NCI-H2196 (cell line): ENCODE measurements at regions not wholly inside any gene's neighbourhood (a gene's known extent, or its start where the extent isn't known, plus 50 kb on each side); places are given as distances from the start of the nearest gene placed in this dataset.

Source experiments
- DNase-seq: peaks from one replicate; lab custom pipeline; 2025; ENCODE audit not compliant: unreplicated experiment; lab: John Stamatoyannopoulos, UW

DNA sequence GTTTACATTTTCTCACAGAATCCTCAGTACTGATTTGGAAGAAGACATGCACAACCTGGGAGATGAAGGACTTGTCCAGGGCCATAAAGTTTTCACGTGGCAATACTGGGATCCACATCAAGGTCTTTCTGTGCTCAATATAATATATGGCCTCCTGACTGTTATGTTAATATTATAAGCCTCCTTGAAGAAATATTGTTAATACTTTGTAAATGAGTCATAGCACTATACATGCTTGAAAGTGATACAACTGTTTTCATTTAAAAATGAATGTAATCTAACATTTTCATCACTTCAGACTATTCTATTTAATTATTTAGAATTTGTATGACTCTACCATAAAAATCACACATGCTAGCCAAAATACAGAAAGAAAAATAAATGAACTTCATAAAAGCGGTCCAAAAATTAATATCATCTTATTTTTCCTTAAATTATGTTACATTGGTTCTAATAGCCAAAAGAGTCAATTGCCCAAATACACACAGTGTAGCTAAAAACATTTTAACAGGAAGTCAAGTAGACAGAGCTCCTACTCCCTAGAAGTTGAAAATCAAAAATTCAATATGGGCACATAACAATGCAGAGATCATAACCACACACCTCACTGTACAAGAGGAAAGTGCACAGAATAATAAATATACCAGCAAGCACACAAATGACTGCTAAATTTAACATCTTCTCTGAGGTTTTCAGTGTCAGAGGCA, 188.0 kb upstream of the HDDC2 start:
- no peak for DNase-seq

DNA sequence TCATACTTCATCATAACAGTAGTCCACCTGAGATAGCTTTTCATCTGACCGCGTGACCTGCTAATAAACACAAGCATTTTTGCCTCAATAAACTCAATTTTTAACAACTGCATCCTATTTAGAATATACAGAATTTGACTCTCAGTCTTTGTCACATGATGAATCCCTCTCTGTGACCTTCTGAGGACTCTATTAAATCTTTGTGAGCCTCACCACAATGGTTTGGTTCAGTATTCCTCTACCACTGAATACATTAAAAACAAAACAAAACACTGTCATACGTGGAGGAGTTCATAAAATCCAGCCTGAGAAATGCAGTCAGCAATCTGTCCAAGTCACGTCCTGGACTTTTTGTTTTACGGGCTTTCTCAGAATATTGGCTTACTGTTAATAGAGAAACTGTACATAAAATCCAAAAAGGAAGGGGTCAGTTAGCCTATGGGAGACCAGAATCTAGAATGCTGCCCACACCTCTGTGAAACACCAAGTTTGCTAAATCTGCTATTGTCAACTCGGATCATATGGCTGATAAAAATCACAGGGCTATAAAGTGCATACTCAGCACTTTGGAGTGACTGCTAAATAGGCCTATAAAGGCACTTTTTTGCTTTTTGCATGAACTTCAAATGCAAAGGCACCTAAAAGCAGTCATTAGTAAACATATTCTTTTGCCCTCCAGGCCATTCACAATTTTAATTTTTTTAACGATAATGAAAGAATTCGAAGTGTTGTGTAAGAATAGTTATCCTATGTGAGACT, 190.3 kb upstream of the HDDC2 start:
- DNase-seq = no peak

GRCh38 chr6:125498606-125499005, 196.8 kb upstream of the HDDC2 start:
- no peak for DNase-seq

DNA sequence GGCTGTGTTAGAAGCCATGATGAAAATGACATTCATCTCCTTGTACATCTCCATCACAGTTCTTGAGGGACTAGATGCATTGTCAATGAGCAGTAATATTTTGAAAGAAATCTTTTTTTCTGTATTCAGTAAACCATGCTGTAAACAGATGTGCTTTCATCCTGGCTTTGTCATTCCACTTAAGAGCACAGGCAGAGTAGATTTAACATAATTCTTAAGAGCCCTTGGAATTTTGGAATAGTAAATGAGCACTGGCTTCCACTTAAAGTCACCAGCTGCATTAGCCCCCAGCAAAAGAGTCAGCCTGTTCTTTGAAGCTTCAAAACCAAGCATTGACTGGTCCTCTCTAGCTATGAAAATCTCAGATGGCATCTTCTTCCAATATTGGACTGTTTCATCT, 197.8 kb upstream of the HDDC2 start:
- no peak for DNase-seq

GRCh38 chr6:125503181-125503580, 201.4 kb upstream of the HDDC2 start:
- DNase-seq = no peak

DNA sequence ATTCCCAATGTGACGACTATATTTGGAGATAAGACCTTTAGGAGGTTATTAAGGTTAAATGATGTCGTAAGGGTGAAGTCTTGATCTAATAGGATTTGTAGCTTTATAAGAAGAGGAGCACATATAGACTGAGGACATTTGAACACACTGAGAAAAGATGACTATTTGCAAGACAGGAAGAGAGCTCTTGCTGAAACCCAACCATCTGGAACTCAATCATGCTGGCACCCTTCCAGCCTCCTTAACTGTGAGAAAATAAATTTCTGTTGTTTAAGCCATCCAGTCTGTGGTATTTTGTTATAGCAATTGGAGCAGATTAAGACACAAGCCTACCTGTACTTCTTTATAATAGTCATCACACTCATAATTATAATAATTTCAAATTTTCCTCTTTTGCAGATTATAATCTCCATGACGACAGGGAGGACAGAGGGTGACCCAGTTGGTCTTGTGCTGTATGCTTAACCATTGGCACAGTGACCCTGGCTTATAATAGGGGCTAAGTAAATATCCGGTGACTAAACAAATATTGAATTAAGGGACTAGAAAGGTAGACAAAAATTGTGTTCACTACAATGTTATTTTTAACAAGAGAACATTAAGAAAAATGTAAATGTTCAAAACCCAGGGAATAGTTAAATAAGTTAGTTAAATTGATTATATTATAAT, 206.4 kb upstream of the HDDC2 start:
- peak; percentile 63 for DNase-seq

GRCh38 chr6:125508793-125509192, 207.0 kb upstream of the HDDC2 start:
- no peak for DNase-seq

DNA sequence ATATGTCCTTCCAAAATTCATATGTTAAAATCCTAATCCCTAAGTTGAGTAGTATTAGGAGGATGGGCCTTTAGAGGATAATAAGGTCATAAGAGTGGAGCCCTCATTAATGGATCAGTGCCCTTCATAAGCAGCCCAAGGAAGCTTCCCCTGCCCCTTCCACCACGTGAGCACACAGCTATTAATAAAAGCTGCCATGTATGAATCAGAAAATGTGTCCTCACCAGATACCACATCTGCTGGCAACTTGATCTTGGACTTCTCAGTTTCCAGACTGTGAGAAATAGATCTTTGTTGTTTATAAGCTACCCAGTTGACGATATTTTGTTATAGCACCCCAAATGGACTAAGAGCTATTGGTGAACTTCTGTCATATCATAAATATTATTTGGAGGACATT, 207.7 kb upstream of the HDDC2 start:
- no peak for DNase-seq

DNA sequence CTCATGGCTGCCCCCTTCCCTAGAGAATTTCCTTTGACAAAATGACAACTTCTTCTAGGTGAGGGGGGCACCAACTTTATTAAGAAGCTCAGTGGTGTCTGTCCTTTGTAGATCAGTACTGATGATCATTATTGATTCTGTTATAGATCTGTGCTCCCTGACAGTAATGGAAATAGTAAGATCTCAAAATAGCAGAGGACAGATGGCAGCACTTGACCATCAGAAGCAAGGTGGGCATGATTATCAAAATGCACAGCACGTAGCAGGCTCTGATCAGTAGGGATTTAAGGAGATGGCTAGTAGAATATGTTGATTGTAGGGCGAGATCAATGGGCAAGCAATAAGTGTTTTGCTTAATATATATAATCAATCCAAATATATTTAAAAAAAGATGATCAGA, 208.6 kb upstream of the HDDC2 start:
- DNase-seq = no peak

GRCh38 chr6:125511809-125512396, 210.1 kb upstream of the HDDC2 start:
- peak; percentile 71 for DNase-seq

DNA sequence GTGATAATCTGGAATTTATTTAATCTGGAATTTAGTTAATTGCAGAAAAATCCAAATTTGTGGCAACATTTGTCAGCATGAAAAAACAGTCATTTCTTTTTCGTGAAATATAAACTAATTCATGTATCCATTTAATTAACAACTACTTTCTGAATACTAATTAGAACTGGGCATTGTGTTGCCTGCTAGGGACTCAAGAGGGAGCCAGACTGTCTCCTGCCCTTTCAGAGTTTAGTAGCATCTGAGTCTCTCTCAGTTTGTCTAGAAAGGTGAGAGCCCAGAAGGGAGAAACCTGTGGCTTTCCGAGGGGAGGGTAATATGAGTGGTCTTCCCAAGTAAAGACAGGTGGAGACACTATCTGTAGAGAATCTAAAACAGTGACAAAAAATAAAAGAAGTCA, 210.9 kb upstream of the HDDC2 start:
- peak; percentile 21 for DNase-seq

DNA sequence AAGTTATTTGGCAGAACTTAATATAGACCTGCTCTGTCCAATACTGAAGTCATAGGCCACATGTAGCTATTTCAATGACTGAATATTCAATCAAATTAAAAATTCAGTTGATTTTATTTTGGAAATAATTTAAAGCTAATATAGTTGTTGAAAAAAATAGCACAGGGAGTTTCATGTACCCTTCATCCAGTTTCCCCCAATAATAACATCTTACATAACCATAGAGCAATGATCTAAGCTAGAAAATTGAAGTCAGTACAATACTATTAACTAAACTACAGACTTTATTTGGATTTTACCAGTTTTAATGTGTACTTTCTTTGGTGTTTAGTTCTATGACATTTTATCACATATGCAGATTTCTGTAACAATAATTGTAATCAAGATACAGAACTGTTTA, 212.2 kb upstream of the HDDC2 start:
- DNase-seq = no peak

DNA sequence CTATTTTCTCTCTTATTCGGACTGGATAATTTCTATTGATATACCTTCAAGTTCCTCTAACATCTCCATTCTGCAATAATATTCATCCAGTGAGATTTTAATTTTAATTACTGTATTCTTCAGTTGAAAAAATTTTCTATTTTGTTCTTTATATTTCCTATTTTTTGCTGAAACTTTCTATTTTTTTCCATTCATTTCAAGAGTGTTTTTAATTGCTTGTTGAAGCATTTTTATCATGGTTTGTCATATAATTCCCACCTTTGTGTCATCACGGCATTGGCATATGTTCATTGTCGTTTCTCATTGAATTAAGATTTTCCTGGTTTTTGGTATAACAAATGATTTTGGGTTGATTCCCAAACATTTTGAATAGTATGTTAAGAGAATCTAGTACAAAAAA, 214.9 kb upstream of the HDDC2 start:
- DNase-seq = no peak

- peak; percentile 40 for DNase-seq
Measured at GRCh38 chr6:125519367-125519766, 217.6 kb upstream of the HDDC2 start.

DNA sequence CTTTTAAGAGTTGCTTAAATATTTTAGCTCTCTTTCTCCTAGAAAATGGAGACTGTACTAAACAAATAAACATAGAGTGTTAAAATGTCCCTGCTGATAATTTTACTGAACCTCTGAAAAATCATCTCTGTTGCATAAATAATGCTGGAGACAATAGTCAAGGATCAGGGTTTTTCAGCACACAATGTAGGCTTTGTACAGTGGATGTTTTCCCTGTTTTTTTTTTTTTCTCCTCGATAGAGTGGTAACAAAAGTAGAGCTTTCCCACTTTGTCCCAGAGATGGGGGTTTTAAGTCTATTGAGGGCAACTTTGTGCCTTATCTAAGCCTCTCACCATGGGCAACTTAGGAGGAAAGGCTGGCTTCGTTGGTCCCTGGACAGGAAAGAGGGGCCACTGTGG, 222.6 kb upstream of the HDDC2 start:
- DNase-seq = no peak

GRCh38 chr6:125526007-125526720, 223.3 kb upstream of the HEY2 start:
- no peak for DNase-seq

DNA sequence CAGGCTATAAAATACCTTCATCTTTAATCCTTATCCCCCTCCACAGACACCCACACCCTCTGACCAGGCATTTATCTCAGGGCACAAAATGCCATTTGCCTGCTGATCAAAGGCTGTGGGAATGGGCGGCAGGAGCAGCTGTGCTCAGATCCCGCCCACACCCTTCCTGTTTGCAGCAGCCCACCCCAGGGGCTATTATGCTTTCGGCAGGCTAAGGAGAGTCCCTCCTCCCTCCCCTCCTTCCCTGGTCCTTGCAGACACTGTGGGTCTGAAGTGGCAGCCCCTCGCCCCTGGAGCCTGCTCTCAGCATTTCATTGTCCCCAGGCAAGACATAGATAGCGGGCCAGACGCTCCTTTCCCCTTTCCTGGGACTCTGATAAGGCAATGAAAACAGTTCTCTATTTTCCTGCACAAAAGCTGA, 220.8 kb upstream of the HEY2 start:
- no peak for DNase-seq

DNA sequence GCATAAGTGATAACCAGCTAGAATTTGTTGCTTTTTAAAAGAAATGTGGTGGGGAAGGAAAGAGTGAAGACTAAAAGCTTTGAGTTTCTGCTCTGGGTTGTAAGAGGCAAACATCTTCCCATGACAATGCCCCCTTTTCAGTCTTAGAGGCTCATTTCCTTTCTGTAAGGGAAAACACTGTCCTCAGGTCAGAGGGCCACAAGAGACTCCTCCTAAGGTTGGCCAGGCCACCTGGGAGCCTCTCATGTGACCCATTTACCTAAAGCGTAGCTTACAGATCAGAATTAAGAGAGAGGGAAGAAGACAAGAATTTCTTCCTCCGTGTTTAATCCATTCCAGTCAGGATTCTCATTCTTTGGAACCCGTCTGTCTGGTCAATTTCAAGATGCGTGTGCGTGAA, 220.4 kb upstream of the HEY2 start:
- DNase-seq = no peak

DNA sequence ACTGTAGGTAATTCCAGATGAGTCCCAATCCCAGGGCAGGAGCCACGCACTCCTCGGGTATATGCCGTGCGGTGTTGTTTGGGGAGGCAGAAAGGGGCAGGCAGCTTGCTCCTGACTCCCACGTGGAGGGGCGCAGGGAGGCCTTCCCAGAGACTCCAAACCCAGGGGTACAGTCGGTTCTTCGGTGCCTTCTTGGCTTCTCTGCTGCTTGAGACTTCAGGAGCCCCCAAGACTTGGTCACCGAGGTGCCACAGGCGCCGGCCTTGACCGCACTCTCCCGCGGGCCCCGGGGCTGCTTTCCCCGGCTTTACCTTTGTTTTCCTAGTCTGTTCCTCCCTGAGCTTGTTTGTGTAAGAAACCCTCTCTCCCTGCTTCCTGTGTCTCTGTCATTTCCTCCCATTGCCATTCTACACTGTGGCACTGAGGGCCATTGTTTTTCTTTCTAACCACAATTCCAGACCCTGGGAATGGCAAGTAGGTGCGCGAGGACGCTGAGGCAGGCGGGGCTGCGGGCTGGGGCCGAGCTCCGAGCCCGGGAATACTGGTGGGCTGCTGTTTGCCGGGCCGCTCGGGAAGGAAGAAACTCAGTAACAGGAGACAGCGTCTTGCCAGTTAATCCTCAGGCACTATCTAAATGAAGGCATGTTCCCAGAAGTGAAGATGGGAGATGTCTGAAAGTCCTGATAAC, 215.6 kb upstream of the HEY2 start:
- DNase-seq = no peak

- no peak for DNase-seq
Measured at GRCh38 chr6:125534430-125535263, 214.8 kb upstream of the HEY2 start.
